AG04450 (cell line): ENCODE measurements at regions not wholly inside any gene's neighbourhood (a gene's known extent, or its start where the extent isn't known, plus 50 kb on each side); places are given as distances from the start of the nearest gene placed in this dataset.

Experiments
- CTCF ChIA-PET: fragments of 300-600, 350-600 bp; formaldehyde crosslinking; extraction: SDS; loops from one replicate; lab custom pipeline; 2022; ENCODE audit warnings: antibody characterized with exemption, inconsistent platforms; lab: Charles Lee
- POLR2A ChIA-PET: fragments of 350-600 bp; formaldehyde crosslinking; extraction: SDS; loops from one replicate; lab custom pipeline; 2021; ENCODE audit warnings: antibody characterized with exemption, inconsistent platforms; lab: Yijun Ruan, JAX
- DNase-seq: peaks from one replicate; pipeline ENCODE4 v3.0.0-alpha.2; 2011; ENCODE audit warnings: low read depth, low spot score
- H3K27ac ChIP-seq: one replicate; pipeline ENCODE4 v1.5.1; 2012; ENCODE audit warnings: low read depth, low read length, control low read depth
- H3K27me3 ChIP-seq: one replicate; pipeline ENCODE4 v1.6.0; 2012; ENCODE audit warnings: low read length; ENCODE audit not compliant: control insufficient read depth, insufficient read depth
- H3K4me3 ChIP-seq: 2 replicates; pipeline ENCODE4 v1.5.1; 2011; ENCODE audit warnings: mild to moderate bottlenecking, low read depth, low read length, control low read depth
- H3K9me3 ChIP-seq: 2 replicates; pipeline ENCODE4 v1.5.1; 2012; ENCODE audit warnings: low read length; ENCODE audit not compliant: control insufficient read depth, insufficient read depth
- TF ChIP-seq, protein P1 (sequence below): IDR thresholded peaks from 2 replicates; pipeline ENCODE4 v1.5.1; 2011; ENCODE audit warnings: low read depth, low read length, control low read depth, inconsistent platforms

DNA sequence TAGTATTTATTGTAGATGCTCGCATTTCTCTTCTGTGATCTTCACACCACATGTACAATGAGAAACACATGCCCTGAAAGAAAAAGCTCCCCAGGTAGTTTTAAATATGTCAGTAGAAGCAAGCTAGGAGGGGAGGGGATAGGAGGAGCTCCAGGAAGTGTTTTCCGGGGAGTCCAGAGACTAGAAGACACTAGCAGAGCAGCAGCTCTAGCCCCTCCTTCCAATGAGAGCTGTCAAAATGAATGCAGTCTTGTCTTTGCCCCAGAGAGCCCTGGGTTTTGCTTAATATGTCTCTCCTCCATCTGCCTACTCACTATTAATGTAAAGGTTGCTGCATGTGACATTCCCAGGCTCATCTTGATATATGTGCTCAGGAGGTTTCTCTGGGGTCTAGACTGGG lies 462.6 kb upstream of the SOX11 start:
- no peaks in the 10 kb centered on the region; the same call in 1 of the 2 replicates for H3K9me3 ChIP-seq
- H3K27ac ChIP-seq, result no peak overlapping the region
- ChIA-PET POLR2A (no interaction called here), CTCF (no interaction called here)
- TF ChIP-seq, protein P1, sequence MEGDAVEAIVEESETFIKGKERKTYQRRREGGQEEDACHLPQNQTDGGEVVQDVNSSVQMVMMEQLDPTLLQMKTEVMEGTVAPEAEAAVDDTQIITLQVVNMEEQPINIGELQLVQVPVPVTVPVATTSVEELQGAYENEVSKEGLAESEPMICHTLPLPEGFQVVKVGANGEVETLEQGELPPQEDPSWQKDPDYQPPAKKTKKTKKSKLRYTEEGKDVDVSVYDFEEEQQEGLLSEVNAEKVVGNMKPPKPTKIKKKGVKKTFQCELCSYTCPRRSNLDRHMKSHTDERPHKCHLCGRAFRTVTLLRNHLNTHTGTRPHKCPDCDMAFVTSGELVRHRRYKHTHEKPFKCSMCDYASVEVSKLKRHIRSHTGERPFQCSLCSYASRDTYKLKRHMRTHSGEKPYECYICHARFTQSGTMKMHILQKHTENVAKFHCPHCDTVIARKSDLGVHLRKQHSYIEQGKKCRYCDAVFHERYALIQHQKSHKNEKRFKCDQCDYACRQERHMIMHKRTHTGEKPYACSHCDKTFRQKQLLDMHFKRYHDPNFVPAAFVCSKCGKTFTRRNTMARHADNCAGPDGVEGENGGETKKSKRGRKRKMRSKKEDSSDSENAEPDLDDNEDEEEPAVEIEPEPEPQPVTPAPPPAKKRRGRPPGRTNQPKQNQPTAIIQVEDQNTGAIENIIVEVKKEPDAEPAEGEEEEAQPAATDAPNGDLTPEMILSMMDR, result no peak
- H3K4me3 ChIP-seq, result no peak overlapping the region
- no peaks in the 10 kb centered on the region for H3K27me3 ChIP-seq
- DNase-seq, result no peak

- TF ChIP-seq, protein P1, result no peak
- H3K4me3 ChIP-seq, result no peak overlapping the region
- peaks cover 4% of the 10 kb centered on the region for H3K9me3 ChIP-seq
- ChIA-PET POLR2A (no interaction called here), CTCF (no interaction called here)
- H3K27ac ChIP-seq, result no peak overlapping the region
- no peak for DNase-seq
- H3K27me3 ChIP-seq, result no peaks in the 10 kb centered on the region
Measured at GRCh38 chr2:5230444-5230843, 461.7 kb upstream of the SOX11 start.

- Histone ChIP-seq H3K9me3 (peaks cover 4% of the 10 kb centered on the region), H3K27me3 (no peaks in the 10 kb centered on the region), H3K27ac (no peak overlapping the region), H3K4me3 (no peak overlapping the region)
- no peak for DNase-seq
- POLR2A ChIA-PET, result no interaction called here
- CTCF ChIA-PET, result no interaction called here
- TF ChIP-seq, protein P1, result no peak
Measured at GRCh38 chr2:5230855-5231254, 461.3 kb upstream of the SOX11 start.

DNA sequence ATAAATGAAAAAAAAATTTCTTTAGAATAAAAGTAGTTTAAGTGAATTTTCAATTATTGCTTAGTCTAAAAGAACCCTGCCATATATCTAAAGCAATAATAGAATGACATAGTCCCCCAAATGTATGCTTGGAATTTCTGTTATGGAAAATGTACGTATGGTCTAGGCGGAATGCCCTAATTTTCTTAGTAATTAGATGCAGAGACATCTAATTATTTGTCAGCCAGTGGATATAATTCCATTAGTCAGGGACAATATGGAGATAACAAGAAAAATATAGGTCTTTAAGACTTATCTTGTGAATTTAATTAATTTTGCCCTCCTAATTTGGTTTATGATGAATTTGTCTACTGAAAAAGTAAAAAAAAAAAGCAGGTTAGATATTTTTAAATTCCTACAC lies 460.9 kb upstream of the SOX11 start:
- Histone ChIP-seq H3K4me3 (no peak overlapping the region), H3K9me3 (peaks cover 4% of the 10 kb centered on the region), H3K27me3 (no peaks in the 10 kb centered on the region), H3K27ac (no peak overlapping the region)
- ChIA-PET POLR2A (no interaction called here), CTCF (no interaction called here)
- TF ChIP-seq, protein P1, result no peak
- DNase-seq, result no peak

- DNase-seq, result no peak
- CTCF ChIA-PET, result no interaction called here
- peaks cover 4% of the 10 kb centered on the region for H3K9me3 ChIP-seq
- H3K4me3 ChIP-seq, result no peak overlapping the region
- H3K27me3 ChIP-seq, result no peaks in the 10 kb centered on the region
- no peak overlapping the region for H3K27ac ChIP-seq
- POLR2A ChIA-PET, result no interaction called here
- TF ChIP-seq, protein P1, result no peak
Measured at GRCh38 chr2:5234563-5234962, 457.6 kb upstream of the SOX11 start.
